GM23338 (cell line): ENCODE measurements at regions not wholly inside any gene's neighbourhood (a gene's known extent, or its start where the extent isn't known, plus 50 kb on each side); places are given as distances from the start of the nearest gene placed in this dataset.

Experiments used
- ATAC-seq: fragments of 200-7000 bp; cut with Tn5 transposase; 3 replicates; pipeline ENCODE4 v1.9.1; 2020
- DNase-seq: peaks from one replicate; pipeline ENCODE4 v3.0.0-alpha.2; 2015; ENCODE audit warnings: low spot score
- H2AFZ ChIP-seq: fragments of 200-600 bp; sonication (generic); 2 replicates; pipeline ENCODE4 v1.8.0; 2016; ENCODE audit warnings: antibody characterized with exemption, mild to moderate bottlenecking, moderate library complexity
- H3F3A ChIP-seq: fragments of 200-600 bp; sonication (generic); replicated peaks from 2 replicates; pipeline ENCODE4 v1.8.0; 2017; ENCODE audit warnings: antibody characterized with exemption, mixed run types, low read depth
- H3K27ac ChIP-seq: fragments of 200-600 bp; sonication (generic); 2 replicates; pipeline ENCODE4 v1.6.1; 2016; ENCODE audit warnings: low read depth
- H3K27me3 ChIP-seq: fragments of 200-600 bp; sonication (generic); 2 replicates; pipeline ENCODE4 v1.8.0; 2016; ENCODE audit warnings: mild to moderate bottlenecking, mixed run types, moderate library complexity; ENCODE audit not compliant: insufficient read depth
- H3K36me3 ChIP-seq: fragments of 200-600 bp; sonication (generic); 2 replicates; pipeline ENCODE4 v1.8.0; 2016; ENCODE audit warnings: mild to moderate bottlenecking; ENCODE audit not compliant: insufficient read depth
- H3K4me1 ChIP-seq: fragments of 200-600 bp; sonication (generic); 2 replicates; pipeline ENCODE4 v1.8.0; 2016; ENCODE audit warnings: mild to moderate bottlenecking, moderate library complexity; ENCODE audit not compliant: insufficient read depth
- H3K4me2 ChIP-seq: fragments of 200-600 bp; sonication (generic); 2 replicates; pipeline ENCODE4 v1.7.1; 2017; ENCODE audit warnings: mixed run types
- H3K4me3 ChIP-seq: fragments of 200-600 bp; sonication (generic); 2 replicates; pipeline ENCODE4 v1.6.1; 2016; ENCODE audit warnings: mixed run types
- H3K79me2 ChIP-seq: fragments of 200-600 bp; sonication (generic); replicated peaks from 2 replicates; pipeline ENCODE4 v1.8.0; 2017; ENCODE audit warnings: mild to moderate bottlenecking; ENCODE audit not compliant: insufficient read depth
- H3K9me2 ChIP-seq: fragments of 200-600 bp; sonication (generic); 2 replicates; pipeline ENCODE4 v1.8.0; 2017; ENCODE audit not compliant: insufficient read depth
- H4K20me1 ChIP-seq: fragments of 200-600 bp; sonication (generic); replicated peaks from 2 replicates; pipeline ENCODE4 v1.8.0; 2017; ENCODE audit warnings: mild to moderate bottlenecking; ENCODE audit not compliant: insufficient read depth
- H3K27ac Mint-ChIP-seq: 2 replicates; pipeline ENCODE4 v1.8.0; 2020; ENCODE audit warnings: inconsistent platforms, mild to moderate bottlenecking, moderate library complexity, mixed read lengths
- H3K27me3 Mint-ChIP-seq: 3 replicates; pipeline ENCODE4 v1.8.0; 2022; ENCODE audit warnings: low read depth, mild to moderate bottlenecking, moderate library complexity, mixed read lengths, inconsistent platforms; ENCODE audit not compliant: insufficient read depth, poor library complexity
- H3K36me3 Mint-ChIP-seq: 3 replicates; pipeline ENCODE4 v1.8.0; 2021; ENCODE audit warnings: low read depth, mild to moderate bottlenecking, inconsistent platforms, moderate library complexity, mixed read lengths
- H3K4me1 Mint-ChIP-seq: 3 replicates; pipeline ENCODE4 v1.8.0; 2020; ENCODE audit warnings: mild to moderate bottlenecking, inconsistent platforms, mixed read lengths
- H3K4me3 Mint-ChIP-seq: 3 replicates; pipeline ENCODE4 v1.8.0; 2021; ENCODE audit warnings: moderate library complexity, mild to moderate bottlenecking, inconsistent platforms, mixed read lengths
- H3K9me3 Mint-ChIP-seq: 3 replicates; pipeline ENCODE4 v1.8.0; 2020; ENCODE audit warnings: moderate library complexity, mild to moderate bottlenecking, inconsistent platforms, mixed read lengths
- CREB1 ChIP-seq: fragments of 250-450 bp; sonication (Bioruptor Pico); IDR thresholded peaks from 2 replicates; pipeline ENCODE4 v1.5.0; 2020; ENCODE audit warnings: low read depth, mild to moderate bottlenecking, moderate library complexity
- CTCF ChIP-seq, 2 experiments: fragments of 200-600 bp in 1 of 2; sonication (generic) in 1 of 2; conservative IDR thresholded peaks; 2 replicates each; pipeline versions ENCODE4 v1.5.1 to v1.6.1; 2016 to 2017; ENCODE audit warnings: antibody characterized with exemption in 2 of 2, low read depth in 2 of 2, mild to moderate bottlenecking in 2 of 2, moderate library complexity in 1 of 2
- EZH2 ChIP-seq: fragments of 200-600 bp; sonication (generic); IDR thresholded peaks from one replicate; pipeline ENCODE4 v1.8.0; 2017; ENCODE audit warnings: antibody characterized with exemption, mild to moderate bottlenecking, low read depth; ENCODE audit not compliant: unreplicated experiment
- EZH2phosphoT487 ChIP-seq: fragments of 200-600 bp; sonication (generic); IDR thresholded peaks from one replicate; pipeline ENCODE4 v1.8.1; 2018; ENCODE audit warnings: antibody characterized with exemption; ENCODE audit not compliant: unreplicated experiment
- JUNB ChIP-seq: IDR thresholded peaks from one replicate; pipeline ENCODE4 v1.6.1; 2016; ENCODE audit warnings: antibody characterized with exemption; ENCODE audit not compliant: unreplicated experiment
- NANOG ChIP-seq: IDR thresholded peaks from 2 replicates; pipeline ENCODE4 v1.6.1; 2016; ENCODE audit warnings: antibody characterized with exemption, borderline replicate concordance
- POLR2AphosphoS5 ChIP-seq: IDR thresholded peaks from 2 replicates; pipeline ENCODE4 v1.6.1; 2016; ENCODE audit warnings: antibody characterized with exemption, low read depth
- STAT1 ChIP-seq: IDR thresholded peaks from one replicate; pipeline ENCODE4 v1.6.1; 2016; ENCODE audit warnings: antibody characterized with exemption; ENCODE audit not compliant: unreplicated experiment
- ZNF114 ChIP-seq: fragments of 250-450 bp; sonication (Bioruptor Pico); IDR thresholded peaks from 2 replicates; pipeline ENCODE4 v1.5.0; 2020; ENCODE audit warnings: mild to moderate bottlenecking, moderate library complexity
- ZNF462 ChIP-seq: fragments of 250-450 bp; sonication (Bioruptor Pico); IDR thresholded peaks from 2 replicates; pipeline ENCODE4 v1.5.0; 2020; ENCODE audit warnings: mild to moderate bottlenecking, moderate library complexity

GRCh38 chr4:184922301-184922700 is 96.0 kb upstream of the HELT start:
- peaks cover 3% of the 10 kb centered on the region for H3K27me3 Mint-ChIP-seq
- H3K27ac Mint-ChIP-seq: no peak overlapping the region
- no peak overlapping the region for H3K4me3 ChIP-seq
- peaks cover 9% of the 10 kb centered on the region for H3K36me3 Mint-ChIP-seq
- no peak for TF ChIP-seq ZNF114 (CRISPR knock-in tag)
- no peak for TF ChIP-seq EZH2
- no peak for TF ChIP-seq POLR2AphosphoS5
- H3K9me2 ChIP-seq: no peaks in the 10 kb centered on the region
- no peak overlapping the region for H2AFZ ChIP-seq
- H3K36me3 ChIP-seq: no peaks in the 10 kb centered on the region
- no peaks in the 10 kb centered on the region for H3K27me3 ChIP-seq
- no peak overlapping the region for H3K4me2 ChIP-seq
- DNase-seq (no peak), ATAC-seq (no peak)
- peaks cover 43% of the 10 kb centered on the region for H3K9me3 Mint-ChIP-seq
- no peak overlapping the region for H3K4me3 Mint-ChIP-seq
- no peaks in the 10 kb centered on the region for H3K4me1 ChIP-seq
- H3K27ac ChIP-seq: no peak overlapping the region
- no peaks in the 10 kb centered on the region for H3K79me2 ChIP-seq
- no peaks in the 10 kb centered on the region for H3K4me1 Mint-ChIP-seq
- no peaks in the 10 kb centered on the region for H4K20me1 ChIP-seq
- H3F3A ChIP-seq: no peaks in the 10 kb centered on the region

- no peak overlapping the region for H3K4me3 ChIP-seq
- no peak overlapping the region for H3K4me3 Mint-ChIP-seq
- no peaks in the 10 kb centered on the region for H3K4me1 ChIP-seq
- H3K9me3 Mint-ChIP-seq: peaks cover 55% of the 10 kb centered on the region
- H3K27ac ChIP-seq: no peak overlapping the region
- no peak overlapping the region for H2AFZ ChIP-seq
- H3F3A ChIP-seq: no peaks in the 10 kb centered on the region
- H3K27me3 Mint-ChIP-seq: peaks cover 2% of the 10 kb centered on the region
- H3K27ac Mint-ChIP-seq: no peak overlapping the region
- no peaks in the 10 kb centered on the region for H3K4me1 Mint-ChIP-seq
- H3K36me3 ChIP-seq: no peaks in the 10 kb centered on the region
- no peak overlapping the region for H3K4me2 ChIP-seq
- ATAC-seq (no peak), DNase-seq (no peak)
- peaks cover 17% of the 10 kb centered on the region for H3K36me3 Mint-ChIP-seq
- no peaks in the 10 kb centered on the region for H3K27me3 ChIP-seq
- H3K79me2 ChIP-seq: no peaks in the 10 kb centered on the region
- no peaks in the 10 kb centered on the region for H4K20me1 ChIP-seq
- H3K9me2 ChIP-seq: no peaks in the 10 kb centered on the region
- TF ChIP-seq POLR2AphosphoS5 (no peak), CTCF (conservative IDR thresholded peaks at IDR 0.05; ENCODE audit: low read depth in 2 of 2) (no peak), STAT1 (no peak), ZNF462 (CRISPR knock-in tag) (no peak), ZNF114 (CRISPR knock-in tag) (no peak), EZH2phosphoT487 (no peak), EZH2 (no peak), JUNB (no peak), NANOG (no peak), CREB1 (no peak)
Measured at GRCh38 chr4:184924516-184924915, 93.8 kb upstream of the HELT start.
